ENCODE measurements at regions not wholly inside any gene's neighbourhood (a gene's known extent, or its start where the extent isn't known, plus 50 kb on each side); places are given as distances from the start of the nearest gene placed in this dataset.

- POLR2A ChIA-PET = no interaction called here
- CTCF ChIA-PET = interaction anchor here (0.6 kb wide), 1 partner anchor 163 kb away, joined by 4 read pairs; no protein-coding TSS in a partner anchor
Measured at GRCh38 chr13:97127842-97128241, 94.3 kb upstream of the MBNL2 start.

- POLR2A ChIA-PET = interaction anchor here (0.7 kb wide), 1 partner anchor 1309 kb away, joined by 6 read pairs; no protein-coding TSS in a partner anchor
- CTCF ChIA-PET = interaction anchor here (1.2 kb wide), 1 partner anchor 20 kb away, joined by 3 read pairs; no protein-coding TSS in a partner anchor
Measured at GRCh38 chr13:97130190-97130589, 91.9 kb upstream of the MBNL2 start.

- POLR2A ChIA-PET = no interaction called here
- CTCF ChIA-PET = no interaction called here
Measured at GRCh38 chr13:97131447-97131846, 90.7 kb upstream of the MBNL2 start.

GRCh38 chr13:97133554-97133953 is 88.6 kb upstream of the MBNL2 start:
- POLR2A ChIA-PET = interaction anchor here (0.7 kb wide), 1 partner anchor 91 kb away, joined by 4 read pairs; no protein-coding TSS in a partner anchor
- CTCF ChIA-PET = no interaction called here

GRCh38 chr13:97133955-97134354 is 88.2 kb upstream of the MBNL2 start:
- CTCF ChIA-PET = interaction anchor here (0.9 kb wide), 1 partner anchor 24 kb away, joined by 3 read pairs; no protein-coding TSS in a partner anchor
- POLR2A ChIA-PET = interaction anchor here (0.7 kb wide), 1 partner anchor 91 kb away, joined by 4 read pairs; no protein-coding TSS in a partner anchor

GRCh38 chr13:97134364-97135095 is 87.6 kb upstream of the MBNL2 start:
- ChIA-PET CTCF (interaction anchor here (0.9 kb wide), 1 partner anchor 25 kb away, joined by 3 read pairs; no protein-coding TSS in a partner anchor), POLR2A (no interaction called here)

GRCh38 chr13:97135883-97136282 is 86.2 kb upstream of the MBNL2 start:
- ChIA-PET POLR2A (no interaction called here), CTCF (no interaction called here)

GRCh38 chr13:97136418-97136817 is 85.7 kb upstream of the MBNL2 start:
- CTCF ChIA-PET = no interaction called here
- POLR2A ChIA-PET = no interaction called here

- ChIA-PET CTCF (no interaction called here), POLR2A (no interaction called here)
Measured at GRCh38 chr13:97139691-97140090, 82.4 kb upstream of the MBNL2 start.

- POLR2A ChIA-PET = no interaction called here
Measured at GRCh38 chr13:97140131-97140530, 82.0 kb upstream of the MBNL2 start.

GRCh38 chr13:97140611-97141010 is 81.5 kb upstream of the MBNL2 start:
- ChIA-PET CTCF (no interaction called here), POLR2A (no interaction called here)

More at GRCh38 chr13:97140131-97140530, 82.0 kb upstream of the MBNL2 start:
- CTCF ChIA-PET = no interaction called here

GRCh38 chr13:97141097-97141496 is 81.0 kb upstream of the MBNL2 start:
- ChIA-PET CTCF (interaction anchor here (1.0 to 1.1 kb wide), 2 partner anchors 13 to 83 kb away, joined by 3 to 4 read pairs; no protein-coding TSS in a partner anchor), POLR2A (no interaction called here)

GRCh38 chr13:97141564-97142005 is 80.5 kb upstream of the MBNL2 start:
- POLR2A ChIA-PET = no interaction called here
- CTCF ChIA-PET = interaction anchor here (1.0 to 1.1 kb wide), 2 partner anchors 12 to 83 kb away, joined by 3 to 4 read pairs; no protein-coding TSS in a partner anchor

- ChIA-PET CTCF (no interaction called here), POLR2A (no interaction called here)
Measured at GRCh38 chr13:97142452-97142851, 79.7 kb upstream of the MBNL2 start.

- ChIA-PET CTCF (no interaction called here), POLR2A (no interaction called here)
Measured at GRCh38 chr13:97145057-97145456, 77.1 kb upstream of the MBNL2 start.

- POLR2A ChIA-PET = no interaction called here
- CTCF ChIA-PET = interaction anchor here (1.1 kb wide), 1 partner anchor 22 kb away, joined by 3 read pairs; no protein-coding TSS in a partner anchor
Measured at GRCh38 chr13:97148894-97149293, 73.2 kb upstream of the MBNL2 start.

- ChIA-PET CTCF (no interaction called here), POLR2A (no interaction called here)
Measured at GRCh38 chr13:97160421-97160820, 61.7 kb upstream of the MBNL2 start.

- CTCF ChIA-PET = no interaction called here
- POLR2A ChIA-PET = interaction anchor here (0.6 kb wide), 1 partner anchor 192 kb away, joined by 5 read pairs; no protein-coding TSS in a partner anchor
Measured at GRCh38 chr13:97161582-97162231, 60.4 kb upstream of the MBNL2 start.

- POLR2A ChIA-PET = no interaction called here
- CTCF ChIA-PET = no interaction called here
Measured at GRCh38 chr13:97165502-97166425, 56.4 kb upstream of the MBNL2 start.

- POLR2A ChIA-PET = no interaction called here
- CTCF ChIA-PET = interaction anchor here (1.0 kb wide), 1 partner anchor 22 kb away, joined by 3 read pairs; no protein-coding TSS in a partner anchor
Measured at GRCh38 chr13:97171136-97171535, 51.0 kb upstream of the MBNL2 start.

All from activated CD8-positive, alpha-beta memory T cell treated with anti-CD3 and anti-CD28 coated beads for 36 hours (primary cell).